ENCODE measurements at regions not wholly inside any gene's neighbourhood (a gene's known extent, or its start where the extent isn't known, plus 50 kb on each side); places are given as distances from the start of the nearest gene placed in this dataset.

GRCh38 chr20:51303731-51304670 is 238.5 kb downstream of the NFATC2 start:
- TF ChIP-seq CTCF (IDR thresholded peaks at IDR 0.05) (no peak), POLR2AphosphoS5 (IDR thresholded peaks at IDR 0.05) (no peak), POLR2A (IDR thresholded peaks at IDR 0.05) (no peak), EP300 (IDR thresholded peaks at IDR 0.05) (no peak)

Measured in stomach (tissue), 4 donors.